GM12864 (cell line): ENCODE measurements at regions not wholly inside any gene's neighbourhood (a gene's known extent, or its start where the extent isn't known, plus 50 kb on each side); places are given as distances from the start of the nearest gene placed in this dataset.

Experiments used
- DNase-seq: peaks from one replicate; pipeline ENCODE4 v3.0.0-alpha.2; 2011; ENCODE audit warnings: low read depth
- H3K4me3 ChIP-seq: 2 replicates; pipeline ENCODE4 v1.5.1; 2011; ENCODE audit warnings: mild to moderate bottlenecking, low read depth, low read length, control low read depth
- CTCF ChIP-seq: IDR thresholded peaks from 2 replicates; pipeline ENCODE4 v1.5.1; 2011; ENCODE audit warnings: low read depth, mild to moderate bottlenecking, moderate library complexity, low read length, control low read depth, inconsistent platforms; ENCODE audit errors: missing control alignments

- DNase-seq, result no peak
- TF ChIP-seq CTCF, result no peak
- H3K4me3 ChIP-seq, result no peak overlapping the region
Measured at GRCh38 chr2:67625690-67626475, 228.8 kb downstream of the ETAA1 start.

GRCh38 chr2:67626656-67627055 lies 229.5 kb downstream of the ETAA1 start:
- no peak overlapping the region for H3K4me3 ChIP-seq
- no peak for DNase-seq
- no peak for TF ChIP-seq CTCF

DNA sequence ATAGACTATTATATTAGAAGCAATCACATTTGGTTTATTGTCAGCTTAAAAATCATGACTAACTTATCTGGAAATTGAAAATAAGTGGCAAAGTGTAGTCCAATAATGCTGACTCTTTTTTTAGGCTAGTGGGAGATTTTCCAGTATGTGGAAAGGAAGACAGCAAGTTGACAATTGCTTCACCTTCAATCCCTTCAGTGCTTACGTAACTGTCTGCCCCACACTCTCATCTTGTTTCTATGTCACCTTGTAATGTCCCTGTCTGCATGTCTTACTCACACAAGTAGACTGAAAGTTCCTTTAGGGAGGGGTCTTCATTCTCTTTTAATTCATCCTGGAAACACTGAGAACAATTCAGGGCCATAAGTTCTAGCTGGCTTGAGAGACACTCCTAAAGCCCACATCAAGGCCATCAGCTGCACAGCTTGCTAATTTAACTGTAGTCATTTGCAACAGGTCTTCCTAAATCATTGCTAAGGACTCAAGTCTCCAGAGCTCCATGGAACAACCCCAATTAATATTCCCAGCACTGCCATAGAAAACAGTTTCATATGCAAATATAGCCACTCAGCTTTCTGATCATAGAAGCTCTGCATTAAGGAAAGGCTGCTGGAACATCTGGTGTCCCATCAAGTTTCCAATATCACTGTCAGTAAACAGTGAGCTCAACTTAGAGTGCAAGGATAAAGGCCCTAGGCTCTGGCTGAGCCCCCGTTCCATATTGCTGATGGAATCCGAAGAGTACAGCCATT lies 230.5 kb downstream of the ETAA1 start:
- DNase-seq, result no peak
- TF ChIP-seq CTCF, result no peak
- no peak overlapping the region for H3K4me3 ChIP-seq

DNA sequence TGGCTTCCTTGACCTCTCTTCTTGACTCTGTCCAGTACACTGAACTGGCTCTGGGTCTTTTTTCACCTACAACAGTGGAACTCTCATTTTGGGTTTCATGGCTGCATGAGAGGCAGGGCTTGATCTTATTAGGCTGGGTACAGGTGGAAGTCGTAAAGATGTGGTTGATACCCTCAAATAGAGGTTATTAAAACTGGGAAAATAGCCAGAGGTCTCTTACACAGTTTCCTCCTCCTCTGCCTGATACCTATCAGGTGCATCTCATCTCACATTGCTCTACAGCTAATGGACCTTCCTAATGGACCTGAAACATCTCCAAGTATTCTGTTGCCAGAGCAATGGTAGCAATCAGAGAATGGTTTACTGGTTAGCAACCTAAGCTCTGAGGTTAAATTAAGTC lies 231.8 kb downstream of the ETAA1 start:
- no peak overlapping the region for H3K4me3 ChIP-seq
- no peak for DNase-seq
- no peak for TF ChIP-seq CTCF

DNA sequence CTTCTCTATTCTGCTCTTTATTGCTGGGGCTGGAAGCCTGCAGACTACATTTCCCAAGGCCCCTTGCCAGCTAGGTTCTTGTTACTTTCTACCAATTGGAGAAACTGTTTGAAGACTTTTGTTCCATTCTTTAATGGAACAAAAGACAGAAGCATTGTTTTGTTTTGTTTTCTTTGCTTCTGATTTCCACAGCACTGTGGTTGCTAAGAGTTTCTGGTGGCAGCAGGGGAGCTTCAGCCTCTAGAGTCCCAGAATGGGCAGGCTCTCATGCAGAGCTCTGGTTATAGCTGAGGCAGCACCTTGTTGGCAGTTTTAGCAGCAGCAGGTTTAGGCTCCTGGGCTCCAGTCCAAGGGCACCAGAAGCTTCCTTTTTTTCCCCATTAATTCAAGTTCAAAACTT lies 234.3 kb downstream of the ETAA1 start:
- no peak for TF ChIP-seq CTCF
- H3K4me3 ChIP-seq, result no peak overlapping the region
- no peak for DNase-seq

DNA sequence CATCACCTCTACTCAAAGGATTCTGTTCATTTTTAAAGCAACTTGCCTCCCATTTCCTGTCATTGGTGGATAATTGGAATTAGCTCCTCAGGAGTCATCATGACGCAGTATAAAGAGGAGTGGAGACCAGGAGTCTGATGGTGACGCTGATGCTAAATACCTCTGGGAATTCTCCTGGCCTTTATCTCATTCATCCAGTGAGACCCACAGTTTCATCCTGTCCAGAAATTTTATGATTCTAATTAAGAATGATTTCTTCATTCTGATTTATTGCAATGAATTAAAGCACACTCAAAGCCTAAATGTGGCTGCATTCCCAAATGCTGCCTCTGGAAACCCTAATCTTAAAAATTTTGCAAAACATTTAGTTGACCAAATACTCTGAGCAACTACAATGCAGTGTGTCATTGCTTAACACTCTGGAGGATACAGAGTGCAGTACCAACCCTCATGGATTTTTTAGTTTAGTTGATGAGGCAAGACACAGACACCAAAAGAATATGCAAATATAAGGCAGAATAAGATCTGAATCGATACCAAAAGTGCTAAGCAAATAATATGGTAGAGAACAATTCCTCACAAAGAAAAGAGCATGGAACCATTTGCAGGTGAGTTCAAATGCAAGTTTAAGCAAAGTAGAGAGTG lies 236.2 kb downstream of the ETAA1 start:
- no peak for DNase-seq
- TF ChIP-seq CTCF, result no peak
- H3K4me3 ChIP-seq, result no peak overlapping the region
